ENCODE measurements at regions not wholly inside any gene's neighbourhood (a gene's known extent, or its start where the extent isn't known, plus 50 kb on each side); places are given as distances from the start of the nearest gene placed in this dataset.

DNA sequence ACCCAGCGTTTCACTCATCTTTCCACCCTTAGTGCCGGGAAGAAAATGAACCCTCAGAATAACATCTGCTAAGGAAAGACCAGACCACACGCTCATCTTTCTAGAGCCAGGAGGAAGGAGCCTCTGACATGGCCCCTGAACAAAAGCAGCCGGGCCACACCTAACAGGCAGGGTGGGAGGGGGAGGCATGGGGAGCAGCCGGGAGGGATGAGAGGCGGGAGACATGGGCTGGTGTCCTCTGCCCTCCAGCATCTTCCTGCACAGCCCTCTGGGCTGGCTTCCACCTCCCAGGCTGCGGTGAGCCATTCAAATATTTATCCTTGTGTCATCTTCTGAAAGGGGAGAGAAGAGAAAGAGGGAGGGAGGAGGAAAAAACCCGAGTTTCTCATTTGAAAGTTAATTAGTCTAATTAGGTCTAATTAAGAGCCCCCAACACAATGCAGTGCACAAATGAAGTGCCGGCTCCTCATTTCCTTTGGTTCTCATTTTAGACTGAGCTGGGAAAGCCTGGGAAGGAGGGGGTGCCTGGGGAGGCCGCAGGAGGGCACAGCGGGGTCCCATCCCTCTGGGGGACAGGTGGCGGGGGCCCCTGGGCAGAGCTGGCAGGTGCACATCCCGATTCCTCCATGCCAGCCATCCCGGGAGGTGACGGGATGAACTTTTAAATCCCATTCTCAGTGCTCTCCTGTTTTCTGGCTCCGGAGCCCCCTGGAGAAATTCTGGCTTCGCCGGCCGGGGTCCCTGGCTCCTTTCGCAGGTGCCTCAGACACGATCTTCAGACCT, 90.5 kb downstream of the ENGASE start:
- DNase-seq (no peak), ATAC-seq (no peak)
- intact Hi-C loops (cut with micrococcal nuclease) = no loop called here

DNA sequence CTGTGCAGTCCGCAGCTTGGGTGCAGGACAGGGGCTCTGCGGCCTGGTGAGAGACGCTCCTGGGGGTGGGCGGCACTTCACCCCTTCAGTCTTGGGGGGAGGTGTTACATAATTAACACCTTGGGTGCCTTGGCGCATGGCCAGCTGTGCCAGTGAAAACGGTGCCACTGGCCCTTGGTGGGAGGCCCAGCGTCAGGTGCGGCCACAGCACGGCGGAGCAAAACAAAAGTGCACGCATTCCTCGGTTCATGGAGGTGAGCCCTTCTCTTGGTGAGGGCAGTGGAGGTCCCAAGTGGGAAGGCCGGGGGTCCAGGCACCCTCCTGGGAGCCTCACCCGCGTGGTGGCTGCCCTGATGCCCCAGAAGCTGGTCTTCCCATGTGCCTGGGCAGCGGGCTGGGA, 89.8 kb downstream of the ENGASE start:
- no peaks in the 10 kb centered on the region for H3K9me3 Mint-ChIP-seq
- Histone ChIP-seq H3K27me3 (ENCODE audit: control insufficient read depth in 2 of 2, insufficient read depth in 2 of 2, low read length in 2 of 2) (no peaks in the 10 kb centered on the region), H3K27ac (ENCODE audit: low read depth, low read length) (no peak overlapping the region), H3K9me3 (ENCODE audit: control insufficient read depth in 2 of 3, low read length in 3 of 3) (no peaks in the 10 kb centered on the region), H3K36me3 (ENCODE audit: control insufficient read depth in 2 of 3, insufficient read depth in 3 of 3, low read length in 3 of 3) (no peaks in the 10 kb centered on the region), H3K4me1 (ENCODE audit: control insufficient read depth in 2 of 2, insufficient read depth in 2 of 2, low read length in 2 of 2) (peaks cover 0 to 5% of the 10 kb centered on the region in 2 donors), H3K4me3 (ENCODE audit: low read length) (no peak overlapping the region)
- H3K4me1 Mint-ChIP-seq = peaks cover 0 to 11% (median 9%) of the 10 kb centered on the region in 7 donors
- H3K4me3 Mint-ChIP-seq = no peak overlapping the region
- peaks cover 0 to 4% (median 0%) of the 10 kb centered on the region in 5 donors for H3K36me3 Mint-ChIP-seq
- H3K27me3 Mint-ChIP-seq = no peaks in the 10 kb centered on the region
- ATAC-seq = no peak
- CTCF ChIA-PET = no interaction called here
- intact Hi-C loops (cut with micrococcal nuclease) = no loop called here
- DNase-seq = no peak
- POLR2A ChIA-PET = no interaction called here
- no peak overlapping the region for H3K27ac Mint-ChIP-seq

More for the DNA sequence above, 90.5 kb downstream of the ENGASE start:
- Mint-ChIP-seq H3K27me3 (peaks cover 0 to 4% (median 0%) of the 10 kb centered on the region in 5 donors), H3K4me3 (no peak overlapping the region), H3K27ac (no peak overlapping the region), H3K9me3 (no peaks in the 10 kb centered on the region), H3K36me3 (peaks cover 0 to 4% (median 0%) of the 10 kb centered on the region in 5 donors), H3K4me1 (peaks cover 0 to 11% (median 9%) of the 10 kb centered on the region in 7 donors)
- ChIA-PET POLR2A (no interaction called here), CTCF (no interaction called here)
- Histone ChIP-seq H3K9me3 (ENCODE audit: control insufficient read depth in 2 of 3, low read length in 3 of 3) (no peaks in the 10 kb centered on the region), H3K27me3 (ENCODE audit: control insufficient read depth in 2 of 2, insufficient read depth in 2 of 2, low read length in 2 of 2) (no peaks in the 10 kb centered on the region), H3K4me1 (ENCODE audit: control insufficient read depth in 2 of 2, insufficient read depth in 2 of 2, low read length in 2 of 2) (peaks cover 0 to 5% of the 10 kb centered on the region in 2 donors), H3K27ac (ENCODE audit: low read depth, low read length) (no peak overlapping the region), H3K36me3 (ENCODE audit: control insufficient read depth in 2 of 3, insufficient read depth in 3 of 3, low read length in 3 of 3) (no peaks in the 10 kb centered on the region), H3K4me3 (ENCODE audit: low read length) (no peak overlapping the region)

DNA sequence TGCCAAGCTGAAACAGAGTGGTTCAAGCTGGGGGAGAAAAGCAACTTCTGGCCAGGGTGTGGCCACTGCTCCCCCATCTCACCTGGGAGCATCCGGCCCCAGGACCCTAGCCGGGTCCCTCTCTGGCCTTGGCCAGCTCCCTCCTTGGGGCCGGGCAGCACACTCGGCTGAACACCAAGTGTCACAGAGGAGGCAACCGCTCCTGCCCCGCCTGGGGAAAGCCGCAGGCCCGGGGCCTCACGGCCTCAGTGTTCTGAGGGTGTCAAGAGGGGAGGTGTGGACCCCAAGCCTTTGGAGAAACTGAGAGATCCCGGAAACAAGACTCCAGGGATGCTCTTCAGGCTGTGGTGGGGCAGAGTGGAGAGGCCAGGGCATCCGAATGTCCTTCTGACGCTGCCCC, 88.4 kb downstream of the ENGASE start:
- H3K4me1 ChIP-seq (ENCODE audit: control insufficient read depth in 2 of 2, insufficient read depth in 2 of 2, low read length in 2 of 2) = peaks cover 0 to 5% of the 10 kb centered on the region in 2 donors
- no peaks in the 10 kb centered on the region for H3K9me3 ChIP-seq (ENCODE audit: control insufficient read depth in 2 of 3, low read length in 3 of 3)
- H3K9me3 Mint-ChIP-seq = no peaks in the 10 kb centered on the region
- H3K4me1 Mint-ChIP-seq = peaks cover 0 to 11% (median 9%) of the 10 kb centered on the region in 7 donors
- H3K36me3 Mint-ChIP-seq = peaks cover 0 to 4% (median 0%) of the 10 kb centered on the region in 5 donors
- DNase-seq (no peak), ATAC-seq (no peak)
- ChIA-PET POLR2A (no interaction called here), CTCF (interaction anchor here (0.9 kb wide), 1 partner anchor 229 kb away, joined by 3 read pairs; no protein-coding TSS in a partner anchor)
- no peak overlapping the region for H3K4me3 Mint-ChIP-seq
- no peaks in the 10 kb centered on the region for H3K27me3 ChIP-seq (ENCODE audit: control insufficient read depth in 2 of 2, insufficient read depth in 2 of 2, low read length in 2 of 2)
- intact Hi-C loops (cut with micrococcal nuclease) = no loop called here
- no peak overlapping the region for H3K27ac ChIP-seq (ENCODE audit: low read depth, low read length)
- no peak overlapping the region for H3K27ac Mint-ChIP-seq
- no peaks in the 10 kb centered on the region for H3K27me3 Mint-ChIP-seq
- no peak overlapping the region for H3K4me3 ChIP-seq (ENCODE audit: low read length)
- no peaks in the 10 kb centered on the region for H3K36me3 ChIP-seq (ENCODE audit: control insufficient read depth in 2 of 3, insufficient read depth in 3 of 3, low read length in 3 of 3)

DNA sequence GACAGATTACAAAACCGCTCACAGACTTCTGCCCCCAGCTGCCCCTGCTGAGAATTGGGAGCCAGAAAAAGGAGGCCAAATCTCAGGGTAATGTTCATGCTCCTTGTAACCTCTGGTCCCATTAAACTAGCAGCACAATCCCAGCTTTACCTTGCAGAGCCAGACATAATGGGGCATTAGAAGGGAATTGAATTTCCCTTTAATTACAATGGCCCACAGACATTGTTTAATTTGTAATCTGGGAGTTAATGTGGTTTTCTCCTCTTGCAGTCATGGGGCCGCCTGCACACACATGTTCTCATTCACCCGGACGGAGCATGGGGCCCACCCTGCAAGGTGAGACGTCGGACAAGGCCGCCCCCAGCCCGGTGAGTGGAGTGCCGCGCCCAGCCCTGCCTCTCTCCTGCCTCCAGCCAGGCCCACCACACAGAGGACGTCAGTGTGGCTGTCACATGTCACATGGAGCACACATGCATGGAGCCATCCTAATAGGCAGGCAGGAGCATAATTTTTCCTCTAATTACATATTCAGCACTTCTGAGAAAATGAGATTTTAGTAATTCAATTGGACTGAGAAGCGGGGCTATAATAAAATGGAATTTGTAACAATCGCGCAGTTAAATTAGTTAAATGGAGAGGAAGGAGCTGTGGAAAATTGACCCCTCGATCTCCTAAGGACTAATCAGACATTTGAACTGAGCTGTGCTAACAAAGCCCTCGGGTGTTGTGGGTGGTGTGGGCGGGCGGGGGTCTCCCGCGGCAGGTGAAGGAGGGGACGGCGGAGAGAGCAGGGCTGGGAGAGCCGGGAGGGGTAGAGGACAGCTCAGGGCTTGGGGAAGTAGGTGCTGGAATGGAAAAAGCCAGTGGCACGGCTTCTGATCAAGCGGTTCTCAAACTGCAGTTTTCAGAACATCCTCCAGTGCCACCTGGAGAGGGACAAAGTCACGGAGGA, 87.7 kb downstream of the ENGASE start:
- H3K36me3 Mint-ChIP-seq = peaks cover 0 to 4% (median 0%) of the 10 kb centered on the region in 5 donors
- Histone ChIP-seq H3K36me3 (ENCODE audit: control insufficient read depth in 2 of 3, insufficient read depth in 3 of 3, low read length in 3 of 3) (no peaks in the 10 kb centered on the region), H3K27ac (ENCODE audit: low read depth, low read length) (no peak overlapping the region), H3K4me1 (ENCODE audit: control insufficient read depth in 2 of 2, insufficient read depth in 2 of 2, low read length in 2 of 2) (peaks cover 0 to 5% of the 10 kb centered on the region in 2 donors), H3K27me3 (ENCODE audit: control insufficient read depth in 2 of 2, insufficient read depth in 2 of 2, low read length in 2 of 2) (no peaks in the 10 kb centered on the region), H3K9me3 (ENCODE audit: control insufficient read depth in 2 of 3, low read length in 3 of 3) (no peaks in the 10 kb centered on the region), H3K4me3 (ENCODE audit: low read length) (no peak overlapping the region)
- H3K27me3 Mint-ChIP-seq = no peaks in the 10 kb centered on the region
- intact Hi-C loops (cut with micrococcal nuclease) = no loop called here
- H3K4me3 Mint-ChIP-seq = no peak overlapping the region
- ATAC-seq = no peak
- ChIA-PET POLR2A (no interaction called here), CTCF (interaction anchor here (0.9 kb wide), 1 partner anchor 230 kb away, joined by 3 read pairs; no protein-coding TSS in a partner anchor)
- H3K27ac Mint-ChIP-seq = peak overlapping the region in 3 of 9 donors; percentile 26 to 62 (median 34)
- DNase-seq = no peak
- H3K9me3 Mint-ChIP-seq = no peaks in the 10 kb centered on the region
- peaks cover 0 to 11% (median 9%) of the 10 kb centered on the region in 7 donors for H3K4me1 Mint-ChIP-seq

DNA sequence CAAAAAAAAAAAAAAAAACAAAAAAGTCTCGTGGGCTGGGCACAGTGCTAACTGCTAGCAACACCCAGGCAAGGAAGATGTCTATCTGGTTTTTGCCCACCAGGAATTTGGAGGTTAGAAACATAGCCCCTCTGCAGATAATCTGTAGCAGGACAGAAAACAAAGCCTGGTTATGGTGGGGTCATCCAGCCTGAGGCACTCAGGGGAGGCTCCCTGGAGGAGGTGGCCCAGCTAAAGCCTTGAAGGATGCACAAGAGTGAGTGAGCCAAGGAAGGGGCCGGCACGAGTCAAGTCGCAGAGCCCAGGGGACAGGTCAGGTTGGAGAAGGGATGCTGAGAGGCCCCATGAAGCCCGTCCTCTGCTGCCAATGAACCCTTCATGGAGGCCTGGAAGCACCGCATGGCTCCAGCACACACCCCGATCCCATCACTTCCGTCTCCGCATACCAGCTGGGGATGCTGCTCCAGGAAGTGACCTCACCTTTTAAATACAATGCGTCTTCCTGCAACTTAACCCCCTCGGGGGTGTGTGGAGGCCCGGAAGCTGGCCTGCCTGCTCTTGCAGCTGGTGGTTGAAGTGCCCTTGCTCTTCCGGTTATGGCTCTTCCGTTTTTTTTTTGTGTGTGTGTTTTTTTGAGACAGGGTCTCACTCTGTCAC, 86.5 kb downstream of the ENGASE start:
- peak overlapping the region in 7 of 10 donors; percentile 25 to 52 (median 35) for H3K4me3 Mint-ChIP-seq
- intact Hi-C loops (cut with micrococcal nuclease) = no loop called here
- peaks cover 0 to 11% (median 9%) of the 10 kb centered on the region in 7 donors for H3K4me1 Mint-ChIP-seq

DNA sequence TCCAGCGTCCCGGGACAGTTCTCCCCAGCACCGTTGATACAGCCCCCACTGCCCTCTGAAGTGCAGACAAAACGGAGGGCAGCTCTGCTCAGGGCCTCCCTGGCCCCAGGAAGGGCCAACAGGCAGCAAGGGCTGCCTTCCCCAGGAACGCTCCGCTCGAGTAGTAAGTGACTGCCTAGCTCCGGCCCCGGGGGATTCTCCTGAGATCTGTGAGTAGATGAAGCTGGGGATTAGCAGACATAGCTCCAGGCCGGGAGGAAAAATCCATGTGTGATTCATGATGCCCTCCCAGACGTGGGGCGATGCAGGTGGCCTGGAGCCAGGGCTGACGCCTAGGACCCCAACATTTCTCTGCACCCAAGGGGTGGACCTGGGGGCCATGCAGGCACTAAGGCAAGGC, 85.3 kb downstream of the ENGASE start:
- intact Hi-C loops (cut with micrococcal nuclease) = no loop called here
- Mint-ChIP-seq H3K27me3 (no peaks in the 10 kb centered on the region), H3K9me3 (no peaks in the 10 kb centered on the region), H3K4me1 (peaks cover 0 to 11% (median 9%) of the 10 kb centered on the region in 7 donors), H3K4me3 (no peak overlapping the region), H3K27ac (no peak overlapping the region), H3K36me3 (peaks cover 0 to 4% (median 0%) of the 10 kb centered on the region in 5 donors)
- Histone ChIP-seq H3K27me3 (ENCODE audit: control insufficient read depth in 2 of 2, insufficient read depth in 2 of 2, low read length in 2 of 2) (no peaks in the 10 kb centered on the region), H3K4me1 (ENCODE audit: control insufficient read depth in 2 of 2, insufficient read depth in 2 of 2, low read length in 2 of 2) (peaks cover 0 to 5% of the 10 kb centered on the region in 2 donors), H3K9me3 (ENCODE audit: control insufficient read depth in 2 of 3, low read length in 3 of 3) (no peaks in the 10 kb centered on the region), H3K4me3 (ENCODE audit: low read length) (no peak overlapping the region), H3K27ac (ENCODE audit: low read depth, low read length) (no peak overlapping the region), H3K36me3 (ENCODE audit: control insufficient read depth in 2 of 3, insufficient read depth in 3 of 3, low read length in 3 of 3) (no peaks in the 10 kb centered on the region)
- CTCF ChIA-PET = interaction anchor here (0.6 kb wide), 1 partner anchor 270 kb away, joined by 5 read pairs; no protein-coding TSS in a partner anchor
- DNase-seq (no peak), ATAC-seq (no peak)
- POLR2A ChIA-PET = no interaction called here

More for the DNA sequence above, 86.5 kb downstream of the ENGASE start:
- ChIA-PET CTCF (no interaction called here), POLR2A (no interaction called here)
- Histone ChIP-seq H3K9me3 (ENCODE audit: control insufficient read depth in 2 of 3, low read length in 3 of 3) (no peaks in the 10 kb centered on the region), H3K36me3 (ENCODE audit: control insufficient read depth in 2 of 3, insufficient read depth in 3 of 3, low read length in 3 of 3) (no peaks in the 10 kb centered on the region), H3K27me3 (ENCODE audit: control insufficient read depth in 2 of 2, insufficient read depth in 2 of 2, low read length in 2 of 2) (no peaks in the 10 kb centered on the region), H3K4me3 (ENCODE audit: low read length) (no peak overlapping the region), H3K27ac (ENCODE audit: low read depth, low read length) (no peak overlapping the region), H3K4me1 (ENCODE audit: control insufficient read depth in 2 of 2, insufficient read depth in 2 of 2, low read length in 2 of 2) (peaks cover 0 to 5% of the 10 kb centered on the region in 2 donors)
- peak overlapping the region in 7 of 9 donors; percentile 14 to 79 (median 58) for H3K27ac Mint-ChIP-seq
- DNase-seq (peak in 8 of 9 donors; percentile 21 to 60 (median 38)), ATAC-seq (peak; percentile 23)
- no peaks in the 10 kb centered on the region for H3K27me3 Mint-ChIP-seq
- no peaks in the 10 kb centered on the region for H3K9me3 Mint-ChIP-seq
- H3K36me3 Mint-ChIP-seq = peaks cover 0 to 4% (median 0%) of the 10 kb centered on the region in 5 donors

Data from naive thymus-derived CD4-positive, alpha-beta T cell (primary cell).